KG1 (cell line): ENCODE measurements at regions not wholly inside any gene's neighbourhood (a gene's known extent, or its start where the extent isn't known, plus 50 kb on each side); places are given as distances from the start of the nearest gene placed in this dataset.
"Not testable (repeated sequence)": the region's sequence is repeated elsewhere in the genome, so short reads cannot be mapped to it uniquely, and the experiment has no call there.

Experiments used
- DNase-seq: peaks from one replicate; lab custom pipeline; 2025; lab: John Stamatoyannopoulos, UW

- DNase-seq: not testable (repeated sequence)
Measured at GRCh38 chrX:85529141-85529540, 149.7 kb upstream of the POF1B start.

- DNase-seq: no peak
Measured at GRCh38 chrX:85517994-85518718, 138.7 kb upstream of the POF1B start.

GRCh38 chrX:85516131-85516530, 136.7 kb upstream of the POF1B start:
- no peak for DNase-seq

- no peak for DNase-seq
Measured at GRCh38 chrX:85506871-85507270, 127.4 kb upstream of the POF1B start.

- DNase-seq: no peak
Measured at GRCh38 chrX:85505801-85506200, 126.3 kb upstream of the POF1B start.

- DNase-seq: no peak
Measured at GRCh38 chrX:85504381-85504780, 124.9 kb upstream of the POF1B start.

- DNase-seq: no peak
Measured at GRCh38 chrX:85503258-85504158, 124.0 kb upstream of the POF1B start.

GRCh38 chrX:85501349-85501748, 121.9 kb upstream of the POF1B start:
- no peak for DNase-seq

- DNase-seq: no peak
Measured at GRCh38 chrX:85499400-85499799, 119.9 kb upstream of the POF1B start.

- no peak for DNase-seq
Measured at GRCh38 chrX:85493821-85494220, 114.4 kb upstream of the POF1B start.

- no peak for DNase-seq
Measured at GRCh38 chrX:85454295-85454694, 74.8 kb upstream of the POF1B start.

- DNase-seq: no peak
Measured at GRCh38 chrX:85444613-85445012, 65.1 kb upstream of the POF1B start.
